GM18502 (cell line): ENCODE measurements at regions not wholly inside any gene's neighbourhood (a gene's known extent, or its start where the extent isn't known, plus 50 kb on each side); places are given as distances from the start of the nearest gene placed in this dataset.

ENCODE experiments used
- ATAC-seq: cut with Tn5 transposase; IDR thresholded peaks from one replicate; pipeline ENCODE4 v1.9.1; 2021; ENCODE audit warnings: mild to moderate bottlenecking; ENCODE audit not compliant: unreplicated experiment, poor library complexity

DNA sequence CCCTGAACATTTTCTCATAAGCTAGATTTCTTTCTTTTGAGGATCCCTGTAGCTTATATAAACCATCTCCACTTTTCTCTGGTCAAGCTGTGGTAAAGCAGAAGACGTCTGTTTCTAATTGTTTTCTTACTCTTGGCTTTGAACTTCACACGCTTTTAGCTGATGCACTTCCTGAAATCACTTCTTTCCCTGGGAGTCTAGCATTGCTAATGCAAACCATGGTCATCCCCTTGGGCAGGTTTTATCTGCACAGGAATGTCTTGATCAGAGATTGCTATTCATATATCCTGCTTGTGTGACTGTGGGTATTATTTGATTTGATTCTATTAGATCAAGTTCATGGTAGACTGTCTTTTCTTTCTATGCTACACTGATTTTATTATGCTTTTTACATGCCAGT is 199.2 kb upstream of the POU2AF2 start:
- ATAC-seq = no peak

DNA sequence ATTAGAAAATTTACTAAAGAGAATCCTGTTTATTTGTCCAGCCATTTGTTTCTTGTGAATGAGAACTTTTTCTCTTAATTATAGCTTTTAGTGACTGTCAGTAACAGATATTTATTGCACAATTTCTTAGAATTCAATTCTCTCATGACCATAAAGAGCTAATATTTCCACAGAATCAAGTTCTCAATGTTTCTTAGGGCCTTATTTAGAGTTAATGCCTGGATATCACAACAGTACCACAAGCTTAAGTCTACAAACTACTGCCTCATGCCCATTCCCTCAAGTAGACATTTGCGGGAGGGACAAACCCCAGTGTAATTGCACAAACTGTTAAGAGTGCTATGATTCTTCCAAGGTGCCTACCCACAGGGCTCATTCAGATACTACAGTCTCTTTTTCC is 199.7 kb upstream of the POU2AF2 start:
- ATAC-seq = no peak

DNA sequence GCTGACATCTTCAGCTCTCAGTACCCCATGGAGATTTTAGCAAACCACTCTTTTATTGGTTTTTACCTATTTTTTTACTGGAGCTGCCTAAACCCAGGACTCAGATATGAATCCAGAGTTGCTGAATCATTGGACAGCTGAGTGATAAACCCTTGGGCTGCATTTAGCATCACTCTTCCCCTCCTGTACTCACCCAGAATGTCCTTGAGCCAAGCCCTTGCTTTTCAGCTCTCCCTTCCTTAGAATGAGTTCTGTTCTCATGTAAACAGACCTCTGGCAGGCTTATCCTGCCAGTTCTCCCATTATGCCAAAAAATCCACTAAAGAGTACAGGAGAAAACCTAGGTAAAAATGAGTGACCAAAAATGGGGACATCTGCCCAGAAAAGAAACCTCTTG is 200.1 kb upstream of the POU2AF2 start:
- no peak for ATAC-seq

DNA sequence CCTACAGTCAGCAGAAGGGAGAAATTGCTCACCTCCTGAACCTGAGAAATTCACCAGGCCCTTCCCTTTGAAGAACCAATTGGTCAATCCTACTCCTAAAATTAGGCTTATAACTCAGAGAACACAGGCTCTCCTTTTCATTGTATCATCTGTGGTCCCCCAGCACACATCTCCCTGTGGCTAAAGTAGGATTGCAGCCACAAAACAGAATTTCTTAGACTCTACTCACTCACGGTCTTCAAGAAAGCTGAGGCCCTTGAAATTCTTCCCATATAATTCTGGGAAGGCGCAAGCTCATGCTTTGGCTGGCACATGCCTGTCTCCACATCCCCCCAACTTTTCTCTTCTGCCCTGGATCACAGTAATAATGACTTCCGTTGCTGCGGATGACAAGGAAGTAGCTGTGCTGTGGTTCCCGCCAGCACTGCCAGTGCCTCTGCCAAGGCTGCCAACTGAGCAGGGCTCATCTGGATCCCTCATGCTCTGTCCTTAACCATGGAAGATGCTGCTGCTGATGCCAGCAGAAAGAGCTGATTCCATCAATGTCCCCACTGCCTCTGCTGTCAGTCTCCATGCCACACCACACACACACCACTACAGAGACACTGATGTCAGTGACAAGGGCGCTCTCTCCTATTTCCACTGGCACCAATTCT is 200.6 kb upstream of the POU2AF2 start:
- no peak for ATAC-seq

DNA sequence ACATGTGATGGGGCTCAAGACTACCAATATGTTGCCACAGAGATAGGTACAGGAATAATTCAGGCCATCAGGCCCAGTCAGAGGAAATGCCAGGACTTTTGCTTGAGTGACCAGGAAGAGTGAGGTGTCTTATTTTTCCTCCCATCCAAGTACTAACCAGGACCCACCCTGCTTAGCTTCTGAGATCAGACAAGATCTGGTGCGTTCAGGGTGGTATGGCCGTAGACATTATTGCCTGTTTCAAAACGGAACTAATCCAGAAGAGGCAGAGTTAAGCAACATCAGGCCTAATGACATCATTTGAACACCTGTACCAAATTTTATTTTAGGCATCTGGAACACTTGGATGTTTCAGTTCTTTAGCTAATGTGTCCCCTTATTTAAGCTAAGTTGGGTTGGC is 205.5 kb upstream of the POU2AF2 start:
- no peak for ATAC-seq

DNA sequence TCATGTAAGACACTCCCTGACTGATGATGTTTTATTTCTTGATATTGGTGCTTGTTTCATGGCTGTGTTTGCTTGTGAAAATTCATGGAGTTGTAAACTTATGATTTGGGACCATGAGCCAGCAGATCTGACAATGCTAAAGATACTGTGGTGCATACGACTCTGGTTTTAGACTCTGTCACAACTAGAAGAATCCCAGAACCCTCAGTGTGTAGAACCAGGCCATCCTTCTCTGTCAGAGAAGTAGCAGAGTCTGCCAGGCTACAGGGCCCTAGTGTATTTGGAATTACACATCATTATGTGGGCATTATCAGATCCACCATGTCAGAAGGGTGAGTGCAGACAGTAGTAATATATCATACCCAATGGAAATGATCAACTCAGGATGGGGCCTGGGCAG is 209.8 kb upstream of the POU2AF2 start:
- ATAC-seq = no peak

DNA sequence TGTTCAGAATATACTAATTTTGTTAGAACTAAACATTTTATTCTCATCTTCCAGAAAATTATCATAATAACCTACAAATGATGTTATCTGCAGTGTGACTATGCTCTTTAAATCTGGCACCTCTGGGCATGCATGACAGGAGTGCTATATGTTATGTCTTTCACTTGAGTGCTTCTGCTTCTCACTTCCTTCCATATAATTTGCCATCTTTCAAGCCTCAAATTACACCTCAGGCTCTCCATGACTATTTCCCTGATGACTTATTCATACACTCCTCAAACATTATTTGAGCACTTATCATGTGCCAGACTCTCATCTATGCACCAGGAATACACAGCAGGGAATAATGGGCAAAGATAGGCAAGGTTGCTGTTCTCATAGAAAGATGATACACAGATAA is 219.3 kb upstream of the POU2AF2 start:
- ATAC-seq = no peak

DNA sequence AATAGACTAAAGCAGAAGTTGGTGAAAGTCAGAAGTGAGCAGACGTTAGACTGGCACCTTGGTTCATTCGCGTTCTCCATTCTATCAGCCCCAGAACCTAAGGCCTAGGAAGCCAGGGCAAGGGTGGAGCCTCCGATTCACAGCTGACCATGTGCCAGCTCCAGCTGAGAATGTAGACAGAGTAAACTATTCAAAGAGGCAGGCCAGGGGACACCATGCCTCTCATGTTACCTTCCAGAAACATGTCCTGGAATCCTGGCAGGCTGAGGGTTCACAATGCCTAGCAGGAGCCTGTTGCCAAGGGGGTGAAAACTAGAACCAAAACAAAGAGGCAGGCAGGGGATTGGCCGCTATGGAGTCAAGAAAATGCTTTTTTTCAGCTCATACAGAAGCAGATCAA is 224.4 kb upstream of the POU2AF2 start:
- no peak for ATAC-seq

DNA sequence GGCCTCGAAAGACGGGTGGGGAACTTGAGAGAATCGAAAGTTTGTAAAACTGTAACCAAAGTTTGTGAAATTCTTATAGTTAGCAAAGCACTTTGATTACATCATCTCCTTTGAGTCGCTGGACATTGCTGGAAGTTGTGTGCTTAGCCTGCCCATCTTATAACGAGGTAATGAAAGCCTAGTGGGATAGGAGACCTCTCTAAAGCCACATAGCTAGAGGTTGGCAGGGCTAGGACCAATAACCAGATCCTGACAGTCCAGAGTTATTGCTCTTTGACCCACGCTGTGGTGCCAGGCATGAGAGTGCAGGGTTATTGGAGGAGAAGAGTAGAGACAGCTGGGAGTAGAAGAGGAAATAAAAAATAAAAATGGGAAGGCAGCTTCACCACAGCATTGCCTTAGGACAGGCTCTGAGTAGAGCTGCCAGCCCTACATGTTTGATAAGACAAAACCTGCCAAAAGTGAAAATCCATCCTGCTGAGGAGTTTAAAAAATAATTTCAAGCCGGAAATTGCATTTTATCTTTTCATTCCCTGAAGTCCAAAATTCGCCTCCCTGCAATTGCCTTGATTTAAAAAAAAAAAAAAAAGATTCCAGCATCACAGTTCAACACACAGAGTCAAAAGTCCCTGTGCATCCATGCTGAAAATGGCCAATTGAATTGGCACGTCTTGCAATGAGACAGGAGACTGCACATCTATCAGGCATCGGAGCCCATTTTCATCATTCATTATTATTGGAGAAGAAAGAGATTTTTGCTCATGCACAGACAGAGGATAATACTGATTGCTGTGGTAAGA is 225.5 kb upstream of the POU2AF2 start:
- no peak for ATAC-seq

DNA sequence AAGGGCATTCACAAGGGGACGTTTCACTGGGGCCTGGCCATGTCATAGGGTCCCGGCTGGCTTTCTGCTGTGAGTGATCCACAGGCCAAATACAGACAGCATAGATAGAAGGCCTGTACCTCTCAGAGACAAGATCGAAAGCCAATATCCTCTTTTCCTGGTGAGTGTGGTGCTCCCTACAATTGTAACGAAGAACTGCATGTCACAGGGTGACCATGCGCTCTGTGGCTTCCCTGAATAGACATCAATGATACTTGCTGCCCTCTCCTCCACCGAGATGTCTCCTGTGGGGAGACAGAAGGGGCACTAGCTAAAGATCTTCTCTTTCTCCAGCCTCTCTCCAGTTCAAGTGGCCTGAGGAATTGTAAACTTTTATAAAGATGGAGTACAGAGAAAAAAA is 226.1 kb upstream of the POU2AF2 start:
- ATAC-seq = no peak

DNA sequence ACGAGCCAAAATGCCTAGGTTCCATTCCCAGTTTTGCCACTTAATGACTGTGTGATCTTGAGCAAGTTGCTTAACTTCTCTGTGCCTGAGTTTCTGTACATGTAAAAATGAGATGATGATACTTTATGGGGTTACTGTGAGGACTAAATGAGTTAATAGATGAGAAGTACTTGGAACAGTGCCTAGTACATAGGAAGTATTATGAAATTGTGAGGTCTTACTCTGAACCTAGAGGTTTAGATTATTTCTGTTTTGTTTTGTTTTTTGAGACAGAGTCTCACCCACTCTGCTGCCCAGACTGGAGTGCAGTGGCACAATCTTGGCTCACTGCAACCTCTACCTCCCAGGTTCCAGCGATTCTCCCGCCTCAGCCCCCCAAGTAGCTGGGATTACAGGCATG is 227.0 kb upstream of the POU2AF2 start:
- no peak for ATAC-seq

DNA sequence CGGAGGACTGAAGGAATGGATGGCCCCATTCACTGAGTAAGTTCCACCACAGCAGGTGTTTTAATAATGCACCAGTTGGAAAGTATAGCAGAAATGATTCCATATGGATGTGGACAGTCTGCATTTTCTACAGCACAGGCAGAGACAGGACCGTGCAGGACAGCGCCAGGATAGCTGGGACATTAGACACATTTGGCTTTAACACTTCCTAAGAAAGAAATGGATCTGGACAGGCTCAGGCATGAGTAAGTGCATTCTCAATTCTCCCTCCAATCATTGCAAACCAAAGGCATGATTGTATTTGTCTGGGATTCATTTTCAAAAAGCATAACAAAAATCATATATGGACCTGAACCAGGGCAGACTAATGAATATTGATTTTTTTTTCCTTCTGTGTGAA is 233.0 kb upstream of the POU2AF2 start:
- ATAC-seq = no peak

DNA sequence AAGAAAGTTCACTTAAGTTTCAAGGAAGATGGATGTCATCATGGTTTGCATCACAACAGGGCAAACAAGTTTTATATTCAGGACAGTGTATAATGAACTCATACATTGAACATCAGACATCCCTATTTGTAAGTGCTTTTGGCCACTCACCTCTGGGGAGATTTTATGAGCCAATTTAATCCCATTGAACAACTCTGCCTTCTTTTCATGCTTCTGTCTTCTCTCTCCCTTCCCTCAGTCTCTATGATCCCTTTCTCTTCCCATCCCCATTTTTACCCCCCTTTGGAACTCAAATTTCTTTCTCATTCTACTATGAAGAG is 234.3 kb upstream of the POU2AF2 start:
- no peak for ATAC-seq

DNA sequence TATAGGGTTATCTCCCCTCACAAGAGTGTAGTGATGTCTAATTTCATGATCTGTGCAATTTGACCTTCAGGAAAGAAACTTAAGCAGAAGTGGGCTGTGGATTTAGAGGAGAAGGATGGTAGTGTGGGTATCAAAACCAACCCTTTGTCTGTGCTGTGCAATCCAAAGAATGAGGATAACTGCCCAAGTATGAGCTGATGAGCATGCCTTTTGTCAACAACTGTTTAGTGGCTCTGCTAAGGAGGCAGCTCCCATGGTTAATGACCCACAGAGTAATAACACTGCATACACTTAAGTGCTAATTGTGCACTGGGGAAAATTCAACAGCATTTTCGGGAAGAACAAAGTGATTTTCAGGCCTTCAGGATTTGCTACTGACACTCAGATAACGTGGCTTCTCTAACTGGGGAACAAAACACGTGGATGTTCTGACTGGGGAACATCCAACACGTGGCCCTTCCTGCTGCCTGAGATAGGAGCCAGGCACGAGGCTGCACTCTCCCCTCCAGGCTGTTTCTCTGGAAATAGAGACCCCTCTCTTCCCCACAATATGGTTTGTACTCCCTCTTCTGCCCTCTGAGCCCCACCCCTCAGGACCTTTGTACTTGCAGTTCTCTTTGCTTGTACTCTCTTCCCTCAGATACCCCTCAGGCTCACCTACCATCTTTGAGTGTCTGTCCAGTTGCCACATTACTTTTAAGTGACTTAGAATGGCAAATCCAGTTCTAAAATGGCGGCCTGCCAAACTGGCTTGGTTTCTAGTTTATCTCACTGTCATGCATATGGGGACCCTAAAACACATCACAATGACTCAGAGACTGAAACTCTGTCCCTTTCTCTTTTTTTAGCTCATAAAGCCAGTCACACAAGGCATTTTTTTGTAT is 234.9 kb upstream of the POU2AF2 start:
- no peak for ATAC-seq

DNA sequence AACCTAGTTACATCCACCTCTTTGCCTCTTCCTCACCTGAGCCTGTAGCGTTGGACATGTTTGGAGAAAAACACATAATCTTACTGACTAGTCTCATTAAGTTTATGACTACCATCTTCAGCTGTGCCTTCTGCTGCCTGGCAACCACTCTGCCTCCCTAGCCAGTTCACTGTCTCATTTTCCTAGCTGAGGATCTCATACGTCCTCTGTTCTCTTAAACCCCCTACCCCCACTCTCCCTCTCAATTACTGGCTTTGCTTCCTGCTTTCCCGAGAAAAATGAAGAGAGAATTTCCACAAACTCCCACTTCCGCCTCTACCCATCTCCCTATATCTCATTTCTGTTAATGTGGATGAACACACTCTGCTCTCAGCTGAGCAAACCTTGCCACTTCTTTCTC is 239.3 kb upstream of the POU2AF2 start:
- no peak for ATAC-seq

DNA sequence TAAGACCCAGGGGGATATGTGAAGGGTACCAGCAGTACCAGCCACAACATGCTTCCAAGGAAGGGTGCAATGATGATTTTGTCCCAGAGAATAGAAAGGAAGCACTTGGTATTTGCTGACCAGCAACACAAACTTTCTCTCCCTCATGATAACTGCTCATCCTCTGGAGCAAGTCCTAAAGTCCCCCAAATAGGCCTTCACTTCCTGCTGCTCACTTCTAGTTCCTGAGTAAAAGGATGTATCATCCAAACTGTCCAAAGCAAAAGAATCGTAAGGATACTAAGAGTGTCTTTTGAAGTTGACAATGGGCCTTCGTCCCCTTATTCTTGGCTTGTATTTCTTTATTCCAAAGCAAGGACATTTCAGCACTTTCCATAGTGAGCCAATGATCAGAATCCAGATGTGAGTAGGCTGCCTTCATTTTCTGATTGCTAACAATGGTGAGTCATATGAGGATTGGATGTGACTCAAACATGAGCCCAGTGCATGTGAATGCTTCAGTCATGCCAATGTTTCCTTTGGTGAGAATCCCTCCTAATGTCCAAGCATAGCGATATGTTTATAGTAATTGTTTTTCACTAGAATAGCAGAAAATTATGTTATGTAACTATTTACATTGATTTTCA is 243.4 kb upstream of the POU2AF2 start:
- no peak for ATAC-seq

DNA sequence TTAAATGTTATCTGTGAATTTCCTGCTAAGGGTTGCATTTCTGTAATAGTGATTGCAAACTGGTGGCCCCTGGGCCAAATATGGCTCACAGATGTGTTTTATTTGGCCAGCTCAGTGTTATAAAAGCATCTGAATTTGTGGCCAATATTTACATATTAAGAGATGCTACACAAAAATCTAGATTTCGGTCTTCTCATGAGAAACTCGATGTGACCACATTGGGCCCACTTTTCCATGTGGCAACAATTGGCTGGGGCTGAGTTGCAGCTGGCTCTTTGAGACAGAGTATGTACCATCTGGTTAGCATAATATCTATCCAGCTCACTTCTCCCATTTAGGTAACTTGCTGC is 244.5 kb upstream of the POU2AF2 start:
- ATAC-seq = no peak

DNA sequence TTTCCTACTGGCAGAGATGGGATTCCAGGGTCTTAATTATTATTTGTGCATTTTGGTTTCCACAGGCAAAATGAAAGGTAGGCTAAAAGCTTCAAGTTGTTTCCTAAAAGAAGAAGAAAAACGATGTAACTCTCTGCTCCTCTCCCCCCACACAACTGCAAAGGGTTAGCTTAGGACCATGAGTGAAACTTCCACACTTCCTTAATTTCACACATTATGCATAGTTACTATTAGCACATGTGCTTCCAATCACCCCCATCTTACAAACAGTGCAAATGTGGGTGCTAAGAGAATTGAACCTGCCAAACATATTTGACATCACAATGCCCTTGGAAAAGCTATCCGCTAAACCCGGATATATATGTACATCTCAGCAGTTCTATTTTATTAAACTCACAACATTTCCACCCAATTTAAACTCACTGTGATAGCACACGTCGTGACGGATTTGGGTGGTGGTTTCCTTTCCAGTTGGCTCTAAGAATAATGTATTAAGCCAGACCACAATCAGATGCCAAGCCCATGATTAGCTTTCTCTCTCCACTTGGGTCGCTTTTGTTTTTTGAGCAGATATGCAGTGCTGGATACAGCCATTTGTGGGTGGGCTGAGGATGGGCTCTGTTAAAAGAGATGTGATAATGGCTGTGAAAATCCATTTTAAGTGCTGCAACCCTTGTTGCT is 245.0 kb upstream of the POU2AF2 start:
- ATAC-seq = no peak

DNA sequence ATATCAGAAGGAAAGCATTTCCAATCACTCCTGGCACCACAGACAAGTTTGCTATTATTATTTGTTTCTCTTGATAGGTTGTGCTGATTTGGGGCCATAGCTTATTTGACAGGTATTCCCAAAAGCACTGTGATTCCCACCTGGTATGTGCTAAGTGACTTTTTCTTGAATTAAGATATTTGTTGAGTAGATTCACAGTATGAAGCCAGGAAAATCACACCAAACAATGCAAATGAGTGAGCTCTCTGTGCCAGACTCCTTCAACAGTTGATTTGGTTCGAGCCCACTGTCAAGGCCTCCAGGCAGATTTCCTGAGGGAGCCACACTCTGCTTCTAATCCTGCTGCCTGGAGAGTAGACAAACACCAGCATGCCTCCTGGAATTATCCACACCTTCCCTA is 253.0 kb upstream of the POU2AF2 start:
- no peak for ATAC-seq

DNA sequence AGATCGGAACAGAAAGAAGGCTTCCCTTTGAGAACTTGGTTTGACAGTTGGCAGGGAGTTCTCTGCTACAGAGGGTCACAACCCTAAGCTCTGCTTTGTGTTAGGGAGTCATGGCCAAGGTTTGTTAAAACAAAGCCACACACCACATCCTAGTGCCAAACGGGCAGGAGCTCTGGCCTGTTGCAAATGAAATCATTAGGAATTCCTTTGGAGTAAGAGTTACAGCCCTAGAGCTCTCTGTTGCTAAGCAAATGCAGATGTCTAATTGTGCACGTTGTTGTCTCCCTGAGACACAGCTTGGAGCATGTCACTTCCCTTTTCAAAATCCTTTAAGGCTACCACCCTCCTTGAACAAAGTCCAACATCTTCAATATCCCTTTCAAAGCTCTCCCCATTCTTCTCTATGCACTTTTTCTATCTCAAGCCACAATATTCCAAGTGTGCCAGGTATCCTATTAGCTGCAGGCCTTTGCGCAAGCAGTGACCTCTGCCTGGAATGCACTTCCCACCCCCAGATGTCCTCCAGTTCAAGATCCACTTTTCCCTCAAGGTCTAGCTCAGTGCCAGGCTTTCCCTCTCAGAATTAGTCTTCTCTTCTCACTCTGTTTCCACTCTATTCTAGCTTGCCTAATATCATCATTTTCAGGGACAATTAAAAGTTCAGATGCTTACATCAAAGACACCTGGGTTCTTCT is 253.7 kb upstream of the POU2AF2 start:
- ATAC-seq = no peak
